Right ventricle myocardium superior (tissue), 1 donor: ENCODE measurements at regions not wholly inside any gene's neighbourhood (a gene's known extent, or its start where the extent isn't known, plus 50 kb on each side); places are given as distances from the start of the nearest gene placed in this dataset.

ENCODE experiments used
- ATAC-seq: fragments of 200-7000 bp; cut with Tn5 transposase; one replicate; pipeline ENCODE4 v1.9.1; 2020; ENCODE audit warnings: mild to moderate bottlenecking; ENCODE audit not compliant: poor library complexity
- DNase-seq: peaks from one replicate; pipeline ENCODE4 v3.0.0-alpha.2; 2020
- intact Hi-C: fragments of 100-400 bp; cut with DNase I; formaldehyde crosslinking; loops from one replicate; pipeline ENCODE4 v1.11.2; 2022
- donor health status: DM: no; HTN: yes; CAD: no; lungs with severe emphysema.

- no peak for ATAC-seq
- no peak for DNase-seq
- intact Hi-C loops, result no loop called here
Observed at GRCh38 chr18:72470391-72470790, 73.8 kb downstream of the CBLN2 start.

- DNase-seq, result no peak
- ATAC-seq, result no peak
- intact Hi-C loops, result no loop called here
Observed at GRCh38 chr18:72468021-72468710, 76.0 kb downstream of the CBLN2 start.

DNA sequence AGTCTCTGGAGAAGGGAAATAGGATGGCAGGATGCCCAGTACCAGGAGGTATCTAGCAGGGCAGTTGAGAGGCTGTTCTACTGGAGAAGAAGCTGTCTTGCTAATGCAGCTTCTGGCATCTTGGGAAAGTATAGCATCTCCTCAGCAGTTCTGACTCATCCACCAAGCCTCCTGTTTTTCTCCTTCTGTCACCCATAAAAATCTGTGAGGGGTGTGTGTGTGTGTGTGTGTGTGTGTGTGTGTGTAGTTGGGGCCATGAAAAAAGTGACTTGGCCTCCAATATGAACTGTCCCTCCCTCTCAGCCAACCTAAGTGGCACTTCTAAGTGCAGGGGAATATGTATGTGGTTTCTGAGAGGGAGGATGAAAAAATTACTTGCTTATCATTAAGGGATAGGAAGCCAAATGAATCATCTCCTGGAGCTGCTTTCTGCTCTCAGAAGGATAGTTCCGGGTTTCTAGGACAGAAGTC lies 83.9 kb downstream of the CBLN2 start:
- DNase-seq, result no peak
- intact Hi-C loops, result no loop called here
- ATAC-seq, result no peak

DNA sequence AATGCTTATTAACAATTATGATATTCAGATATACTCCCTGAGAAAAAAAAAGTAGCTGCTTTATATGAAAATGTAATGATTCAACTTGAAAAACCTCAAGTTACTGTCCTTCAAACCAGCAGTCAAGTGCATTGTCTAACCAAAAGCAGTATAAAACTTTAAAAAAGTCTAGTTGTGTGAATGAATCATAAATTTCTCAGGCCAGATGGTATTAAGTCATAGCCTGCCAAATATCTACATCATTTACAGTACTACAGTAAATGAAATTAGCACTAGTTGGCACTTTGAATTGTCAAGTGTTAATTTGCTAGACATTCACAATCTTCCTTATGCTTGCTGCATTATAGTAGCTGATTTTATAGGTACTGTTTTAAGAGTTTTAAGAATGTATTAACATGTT lies 85.9 kb downstream of the CBLN2 start:
- intact Hi-C loops, result no loop called here
- ATAC-seq (no peak), DNase-seq (no peak)

- DNase-seq (no peak), ATAC-seq (no peak)
- intact Hi-C loops, result no loop called here
Observed at GRCh38 chr18:72456802-72457201, 87.3 kb downstream of the CBLN2 start.

- ATAC-seq, result no peak
- DNase-seq, result no peak
- intact Hi-C loops, result no loop called here
Observed at GRCh38 chr18:72452328-72452727, 91.8 kb downstream of the CBLN2 start.

DNA sequence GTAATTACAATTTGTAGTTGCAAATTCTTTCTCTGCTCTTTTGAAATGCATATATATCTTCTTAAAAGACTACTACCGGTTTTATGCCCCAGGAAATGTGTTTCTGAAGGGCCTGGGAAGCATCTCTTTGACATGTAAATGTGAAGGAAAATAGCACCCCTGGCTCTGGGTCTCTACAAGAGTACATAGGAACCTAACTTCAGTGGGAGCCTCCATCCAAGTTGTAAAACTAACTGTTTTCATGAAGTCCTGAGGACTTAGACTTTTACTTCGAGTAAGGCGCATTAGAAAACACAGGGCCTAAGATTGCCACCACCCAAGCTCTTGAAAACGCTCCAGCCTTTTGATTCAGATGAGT lies 99.4 kb downstream of the CBLN2 start:
- intact Hi-C loops, result no loop called here
- no peak for ATAC-seq
- no peak for DNase-seq

- intact Hi-C loops, result no loop called here
- DNase-seq (no peak), ATAC-seq (no peak)
Observed at GRCh38 chr18:72444111-72444797, 99.9 kb downstream of the CBLN2 start.

GRCh38 chr18:72436401-72436800 lies 107.7 kb downstream of the CBLN2 start:
- ATAC-seq (no peak), DNase-seq (no peak)
- intact Hi-C loops, result no loop called here

GRCh38 chr18:72433756-72434155 lies 110.4 kb downstream of the CBLN2 start:
- intact Hi-C loops, result no loop called here
- no peak for ATAC-seq
- DNase-seq, result no peak

GRCh38 chr18:72427721-72428120 lies 116.4 kb downstream of the CBLN2 start:
- intact Hi-C loops, result no loop called here
- DNase-seq, result no peak
- ATAC-seq, result no peak

GRCh38 chr18:72419914-72420313 lies 124.2 kb downstream of the CBLN2 start:
- ATAC-seq (no peak), DNase-seq (no peak)
- intact Hi-C loops, result no loop called here

DNA sequence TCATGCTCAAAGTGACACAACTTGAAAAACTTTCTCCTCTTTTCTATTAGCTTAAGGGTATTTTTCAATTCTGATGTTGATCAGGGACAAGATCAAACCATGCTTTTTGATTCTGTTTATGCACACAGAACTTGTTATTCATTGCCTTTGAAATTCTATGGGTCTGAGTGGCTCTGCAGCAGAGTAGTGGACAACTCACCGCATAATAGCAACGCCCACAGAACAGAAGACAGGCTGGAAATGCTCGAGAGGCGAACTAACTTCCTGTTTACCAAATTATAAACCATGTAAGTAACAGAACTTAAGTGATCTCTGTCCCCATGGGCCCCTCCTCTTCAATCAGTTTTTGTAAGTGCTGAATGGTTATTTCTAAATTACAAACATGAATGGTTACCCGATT lies 131.2 kb downstream of the CBLN2 start:
- ATAC-seq, result no peak
- DNase-seq, result no peak
- intact Hi-C loops, result no loop called here

- ATAC-seq, result no peak
- intact Hi-C loops, result no loop called here
- DNase-seq, result no peak
Observed at GRCh38 chr18:72411261-72411660, 132.9 kb downstream of the CBLN2 start.

DNA sequence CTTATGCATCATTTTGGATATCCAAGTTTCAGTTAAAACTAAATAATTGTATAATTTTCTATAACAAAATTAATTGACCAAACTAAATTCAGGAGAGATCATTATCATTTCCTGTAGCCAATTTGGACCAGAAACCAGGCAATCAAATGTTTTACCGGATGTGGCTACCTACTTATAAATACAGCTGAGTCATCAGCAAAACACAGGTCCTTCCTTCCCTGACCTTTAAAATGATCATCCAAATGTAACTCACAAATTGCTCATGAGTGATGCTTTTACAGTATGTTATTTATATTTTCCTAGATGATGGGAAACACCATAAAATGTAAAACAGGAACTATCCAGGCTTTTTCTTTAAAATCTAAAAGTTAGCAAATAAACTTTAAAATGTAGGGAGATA lies 133.7 kb downstream of the CBLN2 start:
- DNase-seq (no peak), ATAC-seq (no peak)
- intact Hi-C loops, result no loop called here

- ATAC-seq (no peak), DNase-seq (no peak)
- intact Hi-C loops, result no loop called here
Observed at GRCh38 chr18:72409903-72410302, 134.2 kb downstream of the CBLN2 start.

DNA sequence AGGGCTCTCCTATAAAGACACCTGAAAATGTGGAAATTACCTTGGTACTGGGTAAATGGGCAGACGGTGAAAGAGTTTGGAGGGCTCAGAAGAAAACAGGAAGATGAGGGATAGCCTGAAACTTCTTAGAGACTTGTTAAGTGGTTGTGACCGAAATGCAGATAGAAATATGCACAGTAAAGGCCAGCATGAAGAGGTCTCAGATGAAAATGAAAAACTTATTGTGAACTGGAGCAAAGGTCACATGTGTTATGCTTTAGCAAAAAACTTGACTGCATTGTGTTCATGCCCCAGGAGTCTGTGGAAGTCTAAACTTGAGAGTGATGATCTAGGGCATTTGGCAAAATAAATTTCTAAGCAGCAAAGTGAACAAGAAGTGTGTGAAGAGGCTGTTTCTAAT lies 137.1 kb downstream of the CBLN2 start:
- no peak for ATAC-seq
- no peak for DNase-seq
- intact Hi-C loops, result no loop called here

GRCh38 chr18:72391951-72392350 lies 152.2 kb downstream of the CBLN2 start:
- ATAC-seq, result no peak
- DNase-seq, result no peak
- intact Hi-C loops, result no loop called here

GRCh38 chr18:72391427-72391826 lies 152.7 kb downstream of the CBLN2 start:
- ATAC-seq (no peak), DNase-seq (no peak)
- intact Hi-C loops, result no loop called here

GRCh38 chr18:72378016-72378415 lies 166.1 kb downstream of the CBLN2 start:
- intact Hi-C loops, result no loop called here
- ATAC-seq (no peak), DNase-seq (no peak)

DNA sequence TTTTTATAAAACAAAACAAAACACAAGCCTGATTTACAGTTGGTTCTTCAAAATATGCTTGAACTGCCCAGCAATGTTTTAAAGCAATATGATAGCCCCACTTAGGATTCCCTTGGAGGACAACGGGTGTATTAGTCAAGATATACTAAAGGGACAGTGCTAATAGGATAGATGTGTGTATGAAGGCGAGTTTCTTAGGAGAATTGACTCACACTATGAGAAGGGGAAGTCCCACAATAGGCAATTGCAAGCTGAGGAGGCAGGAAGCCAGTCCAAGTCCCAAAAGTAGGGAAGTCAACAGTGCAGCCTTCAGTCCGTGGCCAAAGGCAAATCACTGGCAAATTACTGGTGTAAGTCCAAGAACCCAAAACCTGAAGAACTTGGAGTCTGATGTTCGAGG lies 167.9 kb downstream of the CBLN2 start:
- intact Hi-C loops, result no loop called here
- DNase-seq (no peak), ATAC-seq (no peak)
